Progenitor cell of endocrine pancreas (in vitro differentiated cells): ENCODE measurements at regions not wholly inside any gene's neighbourhood (a gene's known extent, or its start where the extent isn't known, plus 50 kb on each side); places are given as distances from the start of the nearest gene placed in this dataset.

Source experiments
- DNase-seq: peaks from one replicate; pipeline ENCODE4 v3.0.0; 2021; ENCODE audit warnings: low spot score; ENCODE audit not compliant: unreplicated experiment
- H3K27ac Mint-ChIP-seq: 2 replicates; pipeline ENCODE4 v1.8.0; 2021; ENCODE audit warnings: mild to moderate bottlenecking, moderate library complexity, mixed read lengths
- H3K27me3 Mint-ChIP-seq: 2 replicates; pipeline ENCODE4 v1.8.0; 2021; ENCODE audit warnings: mixed read lengths
- H3K36me3 Mint-ChIP-seq: 2 replicates; pipeline ENCODE4 v1.8.0; 2022; ENCODE audit warnings: mixed read lengths; ENCODE audit not compliant: insufficient read depth
- H3K4me1 Mint-ChIP-seq: 2 replicates; pipeline ENCODE4 v1.8.0; 2021; ENCODE audit warnings: low read depth, mixed read lengths
- H3K4me3 Mint-ChIP-seq: 2 replicates; pipeline ENCODE4 v1.8.0; 2021; ENCODE audit warnings: low read depth, mild to moderate bottlenecking, moderate library complexity, mixed read lengths
- H3K9me3 Mint-ChIP-seq: 2 replicates; pipeline ENCODE4 v1.8.0; 2021; ENCODE audit warnings: low read depth, mixed read lengths
- TF ChIP-seq, protein P1 (sequence below): fragments of 200-600 bp; sonication (generic); IDR thresholded peaks from one replicate; pipeline ENCODE4 v1.5.0; 2021; ENCODE audit warnings: antibody characterized with exemption, mild to moderate bottlenecking; ENCODE audit not compliant: unreplicated experiment

DNA sequence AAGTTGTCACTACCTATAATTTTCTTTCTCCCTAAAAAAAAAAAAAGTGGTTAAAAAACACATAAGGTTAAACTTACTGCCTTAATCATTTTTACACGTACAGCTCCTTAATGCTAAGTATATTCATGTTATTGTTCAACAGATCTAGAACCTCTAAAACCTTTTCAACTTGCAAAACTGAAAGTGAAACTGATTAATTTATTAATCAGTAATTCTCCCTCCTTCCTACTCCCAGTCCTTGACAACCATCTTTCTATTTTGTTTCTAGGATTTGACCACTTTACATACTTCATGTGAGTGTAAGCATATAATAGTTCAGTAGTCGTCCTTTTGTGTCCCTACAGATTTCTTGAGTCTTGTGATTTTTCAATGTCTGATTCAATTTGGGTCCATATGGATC, 251.4 kb upstream of the KIF2B start:
- H3K4me3 Mint-ChIP-seq: no peak overlapping the region
- H3K27me3 Mint-ChIP-seq: no peaks in the 10 kb centered on the region
- H3K36me3 Mint-ChIP-seq: no peaks in the 10 kb centered on the region
- H3K4me1 Mint-ChIP-seq: no peaks in the 10 kb centered on the region
- no peaks in the 10 kb centered on the region for H3K9me3 Mint-ChIP-seq
- no peak overlapping the region for H3K27ac Mint-ChIP-seq
- TF ChIP-seq, protein P1, sequence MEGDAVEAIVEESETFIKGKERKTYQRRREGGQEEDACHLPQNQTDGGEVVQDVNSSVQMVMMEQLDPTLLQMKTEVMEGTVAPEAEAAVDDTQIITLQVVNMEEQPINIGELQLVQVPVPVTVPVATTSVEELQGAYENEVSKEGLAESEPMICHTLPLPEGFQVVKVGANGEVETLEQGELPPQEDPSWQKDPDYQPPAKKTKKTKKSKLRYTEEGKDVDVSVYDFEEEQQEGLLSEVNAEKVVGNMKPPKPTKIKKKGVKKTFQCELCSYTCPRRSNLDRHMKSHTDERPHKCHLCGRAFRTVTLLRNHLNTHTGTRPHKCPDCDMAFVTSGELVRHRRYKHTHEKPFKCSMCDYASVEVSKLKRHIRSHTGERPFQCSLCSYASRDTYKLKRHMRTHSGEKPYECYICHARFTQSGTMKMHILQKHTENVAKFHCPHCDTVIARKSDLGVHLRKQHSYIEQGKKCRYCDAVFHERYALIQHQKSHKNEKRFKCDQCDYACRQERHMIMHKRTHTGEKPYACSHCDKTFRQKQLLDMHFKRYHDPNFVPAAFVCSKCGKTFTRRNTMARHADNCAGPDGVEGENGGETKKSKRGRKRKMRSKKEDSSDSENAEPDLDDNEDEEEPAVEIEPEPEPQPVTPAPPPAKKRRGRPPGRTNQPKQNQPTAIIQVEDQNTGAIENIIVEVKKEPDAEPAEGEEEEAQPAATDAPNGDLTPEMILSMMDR: no peak
- no peak for DNase-seq

DNA sequence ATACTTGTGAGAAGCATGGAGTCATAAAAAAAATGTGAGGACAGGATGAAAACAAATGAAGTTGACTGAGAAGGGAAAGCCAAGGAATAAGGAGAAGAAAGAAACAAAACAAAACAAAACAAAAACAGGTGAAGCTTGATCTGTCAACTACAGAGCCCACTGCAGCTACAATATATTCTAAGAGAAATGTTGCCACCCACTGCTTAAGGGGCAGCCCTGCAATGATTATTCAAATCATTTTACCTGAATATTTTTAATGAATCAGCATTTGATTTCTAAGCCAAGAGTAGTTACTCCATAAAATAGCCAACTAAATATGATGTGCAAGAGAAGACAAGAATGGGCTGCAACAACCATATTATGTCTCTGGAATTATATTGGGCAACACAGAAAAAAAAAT, 252.0 kb upstream of the KIF2B start:
- TF ChIP-seq, protein P1: no peak
- Mint-ChIP-seq H3K9me3 (no peaks in the 10 kb centered on the region), H3K36me3 (no peaks in the 10 kb centered on the region), H3K4me1 (no peaks in the 10 kb centered on the region), H3K4me3 (no peak overlapping the region), H3K27ac (no peak overlapping the region), H3K27me3 (no peaks in the 10 kb centered on the region)
- no peak for DNase-seq

DNA sequence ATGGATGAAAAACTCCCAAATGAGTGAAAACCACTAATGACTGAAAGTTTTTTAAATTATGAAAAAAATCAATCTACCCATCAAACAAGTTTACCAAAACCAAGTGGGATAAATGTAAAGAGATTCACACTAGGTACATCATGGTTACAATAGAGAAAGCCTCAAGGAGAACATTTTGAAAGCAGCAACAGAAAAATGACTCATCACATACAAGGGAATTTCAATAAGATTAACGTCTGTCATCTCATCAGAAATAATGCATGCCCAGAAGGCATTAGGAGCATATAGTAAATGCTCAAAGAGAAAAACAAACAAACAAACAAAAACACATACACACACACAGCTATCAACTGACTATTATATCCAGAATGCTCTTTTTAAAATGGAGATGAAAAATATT, 261.8 kb upstream of the KIF2B start:
- Mint-ChIP-seq H3K4me1 (peaks cover 2% of the 10 kb centered on the region), H3K27ac (no peak overlapping the region), H3K4me3 (no peak overlapping the region), H3K9me3 (peaks cover 2% of the 10 kb centered on the region), H3K27me3 (no peaks in the 10 kb centered on the region), H3K36me3 (no peaks in the 10 kb centered on the region)
- no peak for DNase-seq
- TF ChIP-seq, protein P1: no peak

DNA sequence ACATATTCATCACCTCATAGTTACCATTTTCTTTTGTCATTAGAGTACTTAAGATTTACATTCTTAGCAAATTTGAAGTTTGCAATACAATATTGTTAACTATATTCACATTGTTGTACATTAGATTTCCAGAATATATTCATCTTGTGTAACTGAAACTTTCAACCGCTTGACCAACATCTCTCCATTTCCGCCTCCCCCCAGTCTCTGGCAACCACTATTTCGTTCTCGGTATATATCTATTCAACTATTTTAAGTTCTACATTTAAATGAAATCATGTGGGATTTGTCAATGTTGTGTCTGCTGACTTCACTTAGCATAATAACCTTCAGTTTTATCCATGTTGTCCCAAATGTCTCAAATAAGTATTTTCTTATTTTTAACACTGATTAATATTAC, 274.5 kb upstream of the KIF2B start:
- DNase-seq: no peak
- Mint-ChIP-seq H3K27me3 (no peaks in the 10 kb centered on the region), H3K9me3 (no peaks in the 10 kb centered on the region), H3K36me3 (no peaks in the 10 kb centered on the region), H3K4me3 (no peak overlapping the region), H3K4me1 (no peaks in the 10 kb centered on the region), H3K27ac (no peak overlapping the region)
- TF ChIP-seq, protein P1: no peak

DNA sequence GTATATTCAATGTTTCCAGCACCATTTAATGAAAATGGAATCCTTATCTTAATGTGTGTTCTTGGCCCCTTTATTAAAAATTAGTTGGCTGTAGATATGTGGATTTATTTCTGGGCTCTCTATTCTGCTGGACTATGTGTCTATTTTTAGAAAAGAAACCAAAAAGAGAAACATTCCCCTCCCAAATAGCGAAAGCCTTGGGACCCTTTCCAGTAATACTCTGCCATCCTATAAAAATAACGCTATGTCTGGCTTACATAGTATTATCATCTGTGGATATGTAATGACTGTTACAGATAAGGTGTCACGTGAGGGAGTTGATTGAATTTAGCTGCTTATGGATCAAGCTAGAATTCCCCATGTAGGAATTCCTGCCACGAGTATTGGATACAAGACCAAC, 279.3 kb upstream of the KIF2B start:
- no peaks in the 10 kb centered on the region for H3K27me3 Mint-ChIP-seq
- H3K36me3 Mint-ChIP-seq: no peaks in the 10 kb centered on the region
- H3K4me1 Mint-ChIP-seq: no peaks in the 10 kb centered on the region
- no peaks in the 10 kb centered on the region for H3K9me3 Mint-ChIP-seq
- TF ChIP-seq, protein P1: no peak
- no peak overlapping the region for H3K27ac Mint-ChIP-seq
- DNase-seq: no peak
- no peak overlapping the region for H3K4me3 Mint-ChIP-seq
